ENCODE measurements at regions not wholly inside any gene's neighbourhood (a gene's known extent, or its start where the extent isn't known, plus 50 kb on each side); places are given as distances from the start of the nearest gene placed in this dataset.

DNA sequence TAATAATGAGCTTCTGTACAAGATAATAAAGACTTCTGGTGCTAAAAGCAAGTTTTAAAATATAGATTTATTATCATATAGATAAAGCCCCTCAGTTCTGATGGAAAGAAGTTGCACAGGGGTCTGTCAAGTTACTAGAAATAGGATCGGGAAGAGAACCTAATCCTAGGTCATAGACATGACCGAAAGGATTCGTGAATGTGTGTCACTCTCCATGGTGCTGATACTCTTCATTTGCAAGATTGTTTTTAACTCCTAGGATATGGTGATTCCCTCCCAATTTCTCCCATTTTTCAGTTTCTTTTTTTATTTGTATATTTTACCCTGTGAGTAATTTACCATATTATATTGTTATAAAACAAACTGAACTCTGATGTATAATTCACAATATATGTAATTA is 58.9 kb upstream of the CTNNA2 start:
- intact Hi-C loops (cut with micrococcal nuclease; ENCODE audit: unreplicated experiment) = no loop called here
- TF ChIP-seq EZH2phosphoT487 (IDR thresholded peaks at IDR 0.05; ENCODE audit: borderline replicate concordance, low read depth, low read length) = no peak
- TF ChIP-seq, protein P1, sequence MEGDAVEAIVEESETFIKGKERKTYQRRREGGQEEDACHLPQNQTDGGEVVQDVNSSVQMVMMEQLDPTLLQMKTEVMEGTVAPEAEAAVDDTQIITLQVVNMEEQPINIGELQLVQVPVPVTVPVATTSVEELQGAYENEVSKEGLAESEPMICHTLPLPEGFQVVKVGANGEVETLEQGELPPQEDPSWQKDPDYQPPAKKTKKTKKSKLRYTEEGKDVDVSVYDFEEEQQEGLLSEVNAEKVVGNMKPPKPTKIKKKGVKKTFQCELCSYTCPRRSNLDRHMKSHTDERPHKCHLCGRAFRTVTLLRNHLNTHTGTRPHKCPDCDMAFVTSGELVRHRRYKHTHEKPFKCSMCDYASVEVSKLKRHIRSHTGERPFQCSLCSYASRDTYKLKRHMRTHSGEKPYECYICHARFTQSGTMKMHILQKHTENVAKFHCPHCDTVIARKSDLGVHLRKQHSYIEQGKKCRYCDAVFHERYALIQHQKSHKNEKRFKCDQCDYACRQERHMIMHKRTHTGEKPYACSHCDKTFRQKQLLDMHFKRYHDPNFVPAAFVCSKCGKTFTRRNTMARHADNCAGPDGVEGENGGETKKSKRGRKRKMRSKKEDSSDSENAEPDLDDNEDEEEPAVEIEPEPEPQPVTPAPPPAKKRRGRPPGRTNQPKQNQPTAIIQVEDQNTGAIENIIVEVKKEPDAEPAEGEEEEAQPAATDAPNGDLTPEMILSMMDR (conservative IDR thresholded peaks at IDR 0.05; ENCODE audit: low read length) = no peak
- Histone ChIP-seq H3K27ac (ENCODE audit: low read depth, low read length, poor library complexity, severe bottlenecking) (no peak overlapping the region), H3K9me3 (ENCODE audit: low read length) (no peaks in the 10 kb centered on the region), H3K36me3 (ENCODE audit: insufficient read depth, low read length) (no peaks in the 10 kb centered on the region), H2AFZ (ENCODE audit: low read length) (no peak overlapping the region), H3K9me2 (ENCODE audit: insufficient read depth, low read length) (no peaks in the 10 kb centered on the region), H3K4me3 (ENCODE audit: low read depth, low read length, poor library complexity, severe bottlenecking) (no peak overlapping the region), H3K79me2 (ENCODE audit: insufficient read depth, low read depth, low read length) (no peaks in the 10 kb centered on the region), H4K20me1 (ENCODE audit: insufficient read depth, low read length) (no peaks in the 10 kb centered on the region), H3K4me2 (ENCODE audit: low read length) (no peak overlapping the region), H3K4me1 (ENCODE audit: insufficient read depth, low read length, poor library complexity, severe bottlenecking) (no peaks in the 10 kb centered on the region)
- ChIA-PET POLR2A (no interaction called here), CTCF (ENCODE audit: unreplicated experiment) (no interaction called here)
- DNase-seq (ENCODE audit: low spot score) = no peak
- no TSS peak for BruUV-seq (replicated peaks)

DNA sequence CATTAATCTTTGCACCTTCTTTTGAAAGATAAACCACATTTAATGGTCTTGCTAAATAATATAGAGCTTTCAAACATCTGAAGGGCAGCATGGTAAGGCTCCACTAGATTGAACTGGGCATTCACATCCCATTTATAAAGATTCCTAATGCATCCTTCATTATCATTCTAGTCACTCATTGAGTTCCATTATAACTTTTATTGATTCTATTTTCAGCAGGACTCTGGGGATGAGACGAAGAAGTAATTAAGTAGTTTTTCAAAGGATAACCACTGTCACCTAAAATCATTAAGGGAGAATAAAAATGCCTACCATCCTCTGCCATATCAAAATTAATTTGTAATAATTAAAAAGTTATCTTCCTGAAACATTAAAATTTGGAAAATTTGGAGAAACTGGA is 60.2 kb upstream of the CTNNA2 start:
- H3K9me2 ChIP-seq (ENCODE audit: insufficient read depth, low read length) = no peaks in the 10 kb centered on the region
- H3K4me2 ChIP-seq (ENCODE audit: low read length) = no peak overlapping the region
- TF ChIP-seq, protein P1 (conservative IDR thresholded peaks at IDR 0.05; ENCODE audit: low read length) = no peak
- no peak for TF ChIP-seq EZH2phosphoT487 (IDR thresholded peaks at IDR 0.05; ENCODE audit: borderline replicate concordance, low read depth, low read length)
- no peak overlapping the region for H3K4me3 ChIP-seq (ENCODE audit: low read depth, low read length, poor library complexity, severe bottlenecking)
- ChIA-PET CTCF (ENCODE audit: unreplicated experiment) (no interaction called here), POLR2A (interaction anchor here (0.6 kb wide), 1 partner anchor 1713 kb away, joined by 4 read pairs; no protein-coding TSS in a partner anchor)
- H3K27ac ChIP-seq (ENCODE audit: low read depth, low read length, poor library complexity, severe bottlenecking) = no peak overlapping the region
- H3K79me2 ChIP-seq (ENCODE audit: insufficient read depth, low read depth, low read length) = no peaks in the 10 kb centered on the region
- DNase-seq (ENCODE audit: low spot score) = no peak
- no peaks in the 10 kb centered on the region for H3K9me3 ChIP-seq (ENCODE audit: low read length)
- H4K20me1 ChIP-seq (ENCODE audit: insufficient read depth, low read length) = no peaks in the 10 kb centered on the region
- intact Hi-C loops (cut with micrococcal nuclease; ENCODE audit: unreplicated experiment) = no loop called here
- H3K36me3 ChIP-seq (ENCODE audit: insufficient read depth, low read length) = no peaks in the 10 kb centered on the region
- BruUV-seq (replicated peaks) = no TSS peak
- no peak overlapping the region for H2AFZ ChIP-seq (ENCODE audit: low read length)
- no peaks in the 10 kb centered on the region for H3K4me1 ChIP-seq (ENCODE audit: insufficient read depth, low read length, poor library complexity, severe bottlenecking)

DNA sequence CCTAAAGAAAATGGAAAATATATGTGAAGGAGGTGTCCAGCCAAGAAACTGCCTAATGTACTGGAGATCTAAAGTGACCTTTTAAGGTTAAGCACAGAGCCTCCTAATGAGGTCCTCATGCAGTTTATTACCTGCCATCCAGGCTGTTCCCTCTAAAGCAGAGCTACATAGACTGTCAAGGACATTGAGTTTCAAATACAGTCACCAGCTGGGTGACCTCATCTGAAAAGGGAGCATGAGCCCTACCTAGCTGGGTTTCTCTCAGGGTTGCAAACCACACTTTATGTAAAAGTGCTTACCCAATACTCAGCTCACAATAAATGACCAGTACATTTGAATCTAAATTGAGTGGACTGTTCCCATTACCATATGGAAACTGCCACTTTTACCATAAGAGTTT is 65.4 kb upstream of the CTNNA2 start:
- CTCF ChIA-PET (ENCODE audit: unreplicated experiment) = no interaction called here
- DNase-seq (ENCODE audit: low spot score) = no peak
- H3K27ac ChIP-seq (ENCODE audit: low read depth, low read length, poor library complexity, severe bottlenecking) = no peak overlapping the region

More for the DNA sequence above, 65.4 kb upstream of the CTNNA2 start:
- POLR2A ChIA-PET = no interaction called here
- Histone ChIP-seq H3K9me2 (ENCODE audit: insufficient read depth, low read length) (no peaks in the 10 kb centered on the region), H2AFZ (ENCODE audit: low read length) (no peak overlapping the region), H4K20me1 (ENCODE audit: insufficient read depth, low read length) (no peaks in the 10 kb centered on the region), H3K4me1 (ENCODE audit: insufficient read depth, low read length, poor library complexity, severe bottlenecking) (no peaks in the 10 kb centered on the region), H3K4me2 (ENCODE audit: low read length) (no peak overlapping the region), H3K36me3 (ENCODE audit: insufficient read depth, low read length) (no peaks in the 10 kb centered on the region), H3K9me3 (ENCODE audit: low read length) (no peaks in the 10 kb centered on the region), H3K4me3 (ENCODE audit: low read depth, low read length, poor library complexity, severe bottlenecking) (no peak overlapping the region), H3K79me2 (ENCODE audit: insufficient read depth, low read depth, low read length) (no peaks in the 10 kb centered on the region)
- no TSS peak for BruUV-seq (replicated peaks)
- intact Hi-C loops (cut with micrococcal nuclease; ENCODE audit: unreplicated experiment) = no loop called here
- TF ChIP-seq, protein P1 (conservative IDR thresholded peaks at IDR 0.05; ENCODE audit: low read length) = no peak
- TF ChIP-seq EZH2phosphoT487 (IDR thresholded peaks at IDR 0.05; ENCODE audit: borderline replicate concordance, low read depth, low read length) = no peak

Data from OCI-LY7 (cell line).